ENCODE measurements at regions not wholly inside any gene's neighbourhood (a gene's known extent, or its start where the extent isn't known, plus 50 kb on each side); places are given as distances from the start of the nearest gene placed in this dataset.

DNA sequence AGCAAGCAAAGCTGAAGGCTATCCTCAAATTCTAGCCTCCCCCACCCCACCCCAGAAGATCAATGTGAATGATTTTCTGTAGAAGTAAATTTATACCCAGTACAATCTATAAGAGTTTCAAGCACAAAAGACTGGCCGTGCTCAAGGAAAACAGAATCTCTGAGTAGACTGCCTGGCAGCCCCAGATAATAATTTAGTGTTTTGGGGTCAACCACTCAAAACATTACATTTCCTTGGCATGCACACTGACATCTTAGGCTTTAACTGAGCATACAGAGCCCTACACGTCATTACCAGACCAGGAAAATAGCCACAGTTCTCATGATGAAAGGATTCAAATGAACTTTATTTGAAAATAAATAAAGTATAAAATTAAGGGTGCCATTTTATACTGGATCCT, 376.5 kb downstream of the TBL1XR1 start:
- Mint-ChIP-seq H3K27ac (no peak overlapping the region), H3K36me3 (ENCODE audit: low read depth) (no peaks in the 10 kb centered on the region), H3K9me3 (no peaks in the 10 kb centered on the region), H3K4me3 (no peak overlapping the region), H3K4me1 (ENCODE audit: low read depth) (no peaks in the 10 kb centered on the region), H3K27me3 (peaks cover 3% of the 10 kb centered on the region)
- no peak for DNase-seq

DNA sequence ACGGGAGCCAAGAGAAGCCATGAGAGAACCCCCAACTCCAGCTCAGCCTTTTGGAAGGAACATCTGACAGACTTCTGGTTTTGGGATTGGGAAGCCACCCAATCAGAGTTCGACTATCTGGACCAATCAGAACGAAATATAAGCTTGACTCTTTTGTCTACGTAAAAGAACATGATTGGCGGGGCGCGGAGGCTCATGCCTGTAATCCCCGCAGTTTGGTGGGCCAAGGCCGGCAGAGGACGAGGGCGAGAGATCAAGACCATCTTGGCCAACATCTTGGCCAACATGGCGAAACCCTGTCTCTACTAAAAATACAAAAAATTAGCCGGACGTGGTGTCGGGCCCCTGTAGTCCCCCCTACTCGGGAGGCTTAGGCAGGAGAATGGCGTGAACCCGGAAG, 380.3 kb downstream of the TBL1XR1 start:
- H3K9me3 Mint-ChIP-seq: no peaks in the 10 kb centered on the region

DNA sequence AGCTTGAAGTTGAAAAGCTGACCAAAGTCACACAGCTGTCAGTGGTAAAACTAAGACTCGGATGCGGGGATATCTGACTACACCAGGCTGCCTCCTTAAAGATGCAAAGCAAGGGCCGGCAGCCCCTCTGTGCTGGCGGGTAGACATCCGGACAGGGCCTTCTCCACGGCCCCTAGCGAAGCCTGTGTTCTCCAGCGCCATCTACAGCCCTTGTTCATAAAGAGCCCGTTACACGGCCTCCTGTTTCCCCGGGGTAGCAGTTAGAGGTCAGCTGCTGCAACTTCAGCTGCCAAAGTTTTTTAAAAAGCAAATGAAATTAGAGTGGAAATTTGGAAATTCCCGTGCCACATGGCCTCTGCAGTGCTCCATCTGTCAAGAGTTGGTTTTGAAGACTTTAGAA, 383.0 kb downstream of the TBL1XR1 start:
- H3K9me3 Mint-ChIP-seq: no peaks in the 10 kb centered on the region
- no peaks in the 10 kb centered on the region for H3K36me3 Mint-ChIP-seq (ENCODE audit: low read depth)
- H3K27me3 Mint-ChIP-seq: peaks cover 16% of the 10 kb centered on the region
- no peak overlapping the region for H3K4me3 Mint-ChIP-seq
- no peak overlapping the region for H3K27ac Mint-ChIP-seq
- H3K4me1 Mint-ChIP-seq (ENCODE audit: low read depth): no peaks in the 10 kb centered on the region
- DNase-seq: no peak

More for the DNA sequence above, 380.3 kb downstream of the TBL1XR1 start:
- Mint-ChIP-seq H3K36me3 (ENCODE audit: low read depth) (no peaks in the 10 kb centered on the region), H3K4me1 (ENCODE audit: low read depth) (no peaks in the 10 kb centered on the region), H3K27me3 (peaks cover 19% of the 10 kb centered on the region), H3K27ac (no peak overlapping the region), H3K4me3 (no peak overlapping the region)
- DNase-seq: no peak

DNA sequence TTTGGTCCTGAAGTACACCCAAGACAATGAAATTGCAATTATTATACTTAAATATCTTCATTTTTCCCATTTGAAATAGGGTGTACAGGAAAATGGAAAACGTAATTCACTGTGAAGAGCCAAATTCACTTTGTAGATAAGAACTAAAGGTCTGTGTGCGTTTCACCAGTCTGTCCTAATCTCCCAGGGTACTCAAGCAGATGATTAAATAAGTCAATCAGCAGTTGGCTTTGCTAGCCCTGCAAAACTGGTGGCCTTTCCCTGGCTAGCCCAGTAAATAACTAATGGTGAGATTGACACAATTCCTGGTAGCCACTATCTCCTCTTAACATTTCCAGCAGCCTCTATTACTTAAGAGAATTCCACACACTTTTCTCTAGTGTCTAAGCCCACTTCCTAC, 389.3 kb downstream of the TBL1XR1 start:
- Mint-ChIP-seq H3K27me3 (no peaks in the 10 kb centered on the region), H3K4me1 (ENCODE audit: low read depth) (no peaks in the 10 kb centered on the region), H3K9me3 (no peaks in the 10 kb centered on the region), H3K4me3 (no peak overlapping the region), H3K36me3 (ENCODE audit: low read depth) (no peaks in the 10 kb centered on the region), H3K27ac (no peak overlapping the region)
- no peak for DNase-seq

DNA sequence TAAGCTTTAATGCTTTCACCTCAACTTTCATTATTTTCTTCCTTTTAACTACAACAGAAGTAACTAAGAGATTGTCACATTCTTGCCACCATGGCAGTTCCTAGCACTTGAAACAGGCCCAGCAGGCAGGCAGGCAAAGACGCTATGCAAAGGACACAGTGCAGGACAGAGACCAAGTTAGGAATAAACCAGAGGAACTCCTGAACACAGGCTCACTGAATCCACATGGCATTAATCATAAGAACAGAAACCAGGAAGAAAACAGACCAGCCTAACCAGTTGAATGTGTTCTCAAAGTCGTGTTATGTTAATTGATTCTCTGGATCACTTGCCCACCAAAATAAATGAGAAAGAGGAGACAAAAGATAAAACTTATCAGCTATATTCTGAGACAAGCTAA, 397.6 kb downstream of the TBL1XR1 start:
- Mint-ChIP-seq H3K9me3 (no peaks in the 10 kb centered on the region), H3K27me3 (peaks cover 7% of the 10 kb centered on the region), H3K36me3 (ENCODE audit: low read depth) (no peaks in the 10 kb centered on the region), H3K4me1 (ENCODE audit: low read depth) (no peaks in the 10 kb centered on the region), H3K4me3 (no peak overlapping the region), H3K27ac (no peak overlapping the region)
- no peak for DNase-seq

DNA sequence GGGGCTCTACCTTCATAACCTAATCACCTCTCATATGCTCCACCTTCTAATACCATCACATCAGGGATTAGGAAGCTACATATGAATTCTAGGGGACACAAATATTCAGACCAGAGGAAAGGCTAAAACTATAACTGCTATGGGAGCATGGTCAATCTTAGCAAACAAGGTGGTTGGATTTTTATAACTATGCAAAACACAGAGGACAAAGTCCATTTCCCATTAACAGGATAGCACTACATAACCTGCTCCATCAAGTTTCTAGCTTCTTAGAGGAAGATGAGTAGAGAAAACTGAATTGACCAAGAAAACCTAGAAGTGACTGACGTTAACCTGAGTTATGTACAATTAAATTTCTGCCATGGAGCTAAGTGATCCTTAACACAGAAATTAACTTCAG, 398.6 kb downstream of the TBL1XR1 start:
- H3K36me3 Mint-ChIP-seq (ENCODE audit: low read depth): no peaks in the 10 kb centered on the region
- H3K4me3 Mint-ChIP-seq: no peak overlapping the region
- H3K9me3 Mint-ChIP-seq: no peaks in the 10 kb centered on the region
- H3K4me1 Mint-ChIP-seq (ENCODE audit: low read depth): no peaks in the 10 kb centered on the region
- peaks cover 7% of the 10 kb centered on the region for H3K27me3 Mint-ChIP-seq
- no peak for DNase-seq
- H3K27ac Mint-ChIP-seq: no peak overlapping the region

DNA sequence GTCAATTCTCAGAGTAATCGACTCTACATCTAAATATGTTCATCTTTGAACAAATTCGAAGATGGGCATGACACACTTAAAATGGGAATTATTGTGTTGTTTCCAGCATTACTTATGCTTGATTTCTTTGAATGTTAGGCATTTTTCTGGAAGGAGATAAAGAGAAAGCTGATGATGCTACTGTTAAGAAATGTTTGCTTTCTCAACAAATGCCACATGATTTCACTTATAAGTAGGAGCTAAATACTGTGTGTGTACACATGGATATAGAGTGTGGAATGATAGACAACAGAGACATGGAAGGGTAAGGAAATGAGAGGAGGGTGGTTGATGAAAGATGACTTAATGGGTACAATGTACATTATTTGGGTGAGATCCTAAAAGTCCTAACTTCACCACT, 400.9 kb downstream of the TBL1XR1 start:
- Mint-ChIP-seq H3K36me3 (ENCODE audit: low read depth) (no peaks in the 10 kb centered on the region), H3K4me3 (no peak overlapping the region), H3K27me3 (peaks cover 7% of the 10 kb centered on the region), H3K27ac (no peak overlapping the region), H3K4me1 (ENCODE audit: low read depth) (no peaks in the 10 kb centered on the region), H3K9me3 (no peaks in the 10 kb centered on the region)
- DNase-seq: no peak

DNA sequence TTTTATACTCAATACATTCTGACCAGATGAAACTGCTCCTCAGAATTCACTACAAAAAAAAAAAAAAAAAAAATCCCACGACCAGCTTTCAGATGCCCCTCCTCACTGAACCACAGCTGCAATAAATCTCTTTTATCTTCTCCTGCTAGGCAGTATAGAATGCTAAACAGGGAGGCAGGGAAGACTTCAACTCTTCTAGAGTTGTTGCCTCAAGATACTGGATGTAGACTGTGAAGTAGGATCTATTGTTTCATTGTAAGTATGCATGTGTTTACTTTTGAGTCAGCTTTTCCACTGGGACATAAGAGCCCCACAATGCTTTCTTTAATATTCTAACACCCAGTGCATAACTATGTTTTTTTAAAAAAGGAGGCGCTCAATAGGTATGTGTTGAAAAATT, 401.4 kb downstream of the TBL1XR1 start:
- no peak for DNase-seq
- peaks cover 7% of the 10 kb centered on the region for H3K27me3 Mint-ChIP-seq
- H3K36me3 Mint-ChIP-seq (ENCODE audit: low read depth): no peaks in the 10 kb centered on the region
- no peaks in the 10 kb centered on the region for H3K9me3 Mint-ChIP-seq
- no peak overlapping the region for H3K27ac Mint-ChIP-seq
- H3K4me1 Mint-ChIP-seq (ENCODE audit: low read depth): no peaks in the 10 kb centered on the region
- no peak overlapping the region for H3K4me3 Mint-ChIP-seq

DNA sequence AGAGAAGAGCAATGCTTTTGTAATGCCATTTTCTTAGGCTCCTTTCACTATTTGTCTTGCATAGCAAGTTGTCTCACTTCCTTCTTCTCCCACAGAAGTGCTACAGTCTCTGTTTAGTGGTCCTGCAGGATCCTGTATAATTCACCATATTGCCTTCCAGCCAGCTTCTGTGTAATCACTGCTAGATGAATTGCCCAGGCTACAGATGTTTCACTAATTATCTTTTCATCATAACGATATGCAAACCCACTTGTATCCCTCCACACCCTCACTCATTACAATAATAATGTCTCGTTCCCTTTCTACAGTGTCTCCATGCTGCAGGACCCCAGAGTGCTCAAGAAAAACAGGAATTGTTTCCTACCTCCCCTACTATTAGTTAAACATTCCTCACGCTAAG, 402.9 kb downstream of the TBL1XR1 start:
- Mint-ChIP-seq H3K36me3 (ENCODE audit: low read depth) (no peaks in the 10 kb centered on the region), H3K9me3 (no peaks in the 10 kb centered on the region), H3K4me3 (no peak overlapping the region), H3K27ac (no peak overlapping the region), H3K4me1 (ENCODE audit: low read depth) (no peaks in the 10 kb centered on the region), H3K27me3 (peaks cover 4% of the 10 kb centered on the region)
- no peak for DNase-seq

DNA sequence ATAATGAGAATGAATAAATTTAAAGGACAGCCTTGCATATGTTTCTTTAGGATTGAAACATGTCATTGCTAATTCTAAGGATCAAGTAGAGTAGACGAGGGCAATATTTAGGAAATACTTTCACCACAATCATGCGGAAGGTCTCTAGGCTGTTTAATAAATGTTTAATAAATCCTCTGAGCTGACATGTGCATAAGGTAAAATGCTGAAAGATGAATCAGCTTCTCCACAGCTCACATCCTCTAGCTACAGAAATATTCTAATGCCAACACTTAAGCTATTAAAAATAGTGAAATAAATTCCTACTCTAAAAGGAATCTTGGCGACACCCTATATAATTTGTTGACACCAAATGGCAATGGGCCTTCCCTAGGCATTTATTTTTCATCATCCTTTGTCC, 407.3 kb downstream of the TBL1XR1 start:
- no peak overlapping the region for H3K4me3 Mint-ChIP-seq
- no peaks in the 10 kb centered on the region for H3K9me3 Mint-ChIP-seq
- H3K36me3 Mint-ChIP-seq (ENCODE audit: low read depth): no peaks in the 10 kb centered on the region
- no peaks in the 10 kb centered on the region for H3K4me1 Mint-ChIP-seq (ENCODE audit: low read depth)
- no peak overlapping the region for H3K27ac Mint-ChIP-seq
- DNase-seq: no peak
- H3K27me3 Mint-ChIP-seq: peaks cover 4% of the 10 kb centered on the region

DNA sequence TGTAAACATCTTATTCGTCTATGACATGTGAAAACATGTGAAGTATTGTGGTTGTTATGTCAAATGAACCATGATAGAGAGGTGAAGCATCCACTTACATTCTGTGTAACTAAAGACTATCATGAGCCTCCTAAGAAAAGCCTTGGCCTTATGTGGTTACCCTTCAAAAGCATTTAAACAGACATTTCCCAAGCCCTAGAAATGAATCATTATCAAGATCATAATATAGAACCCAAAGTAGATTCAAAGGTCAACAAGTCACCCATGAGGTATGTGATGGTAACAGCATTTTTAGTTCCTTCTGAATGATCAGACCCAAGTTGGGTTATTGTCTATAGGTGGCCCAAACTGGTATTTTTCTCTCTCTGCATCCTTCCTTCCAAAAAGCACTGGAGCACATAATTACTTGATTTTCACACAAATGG, 408.0 kb downstream of the TBL1XR1 start:
- Mint-ChIP-seq H3K36me3 (ENCODE audit: low read depth) (no peaks in the 10 kb centered on the region), H3K4me1 (ENCODE audit: low read depth) (no peaks in the 10 kb centered on the region), H3K27me3 (peaks cover 4% of the 10 kb centered on the region), H3K27ac (no peak overlapping the region), H3K4me3 (no peak overlapping the region), H3K9me3 (no peaks in the 10 kb centered on the region)
- no peak for DNase-seq

DNA sequence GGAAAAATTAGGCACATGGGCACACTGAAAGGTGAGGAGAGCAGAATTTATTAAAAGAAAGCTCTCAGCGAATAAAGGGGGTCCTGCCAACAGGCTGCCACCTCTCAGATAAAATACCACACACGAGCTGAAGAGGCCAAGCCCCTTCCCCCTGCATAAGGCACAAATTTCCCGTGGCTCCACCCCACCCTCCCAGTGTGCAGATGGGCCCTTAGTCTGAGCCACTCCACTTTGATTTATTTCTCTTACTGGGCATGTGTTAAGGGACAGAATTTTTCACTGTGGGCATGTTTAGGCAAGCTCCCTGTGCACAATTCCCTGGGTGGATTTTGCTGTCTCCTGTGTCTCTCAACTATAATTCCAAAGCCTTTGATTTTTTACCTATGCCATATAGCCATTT, 409.8 kb downstream of the TBL1XR1 start:
- Mint-ChIP-seq H3K4me3 (no peak overlapping the region), H3K36me3 (ENCODE audit: low read depth) (no peaks in the 10 kb centered on the region), H3K27ac (no peak overlapping the region), H3K9me3 (no peaks in the 10 kb centered on the region), H3K4me1 (ENCODE audit: low read depth) (no peaks in the 10 kb centered on the region), H3K27me3 (peaks cover 4% of the 10 kb centered on the region)
- DNase-seq: no peak

DNA sequence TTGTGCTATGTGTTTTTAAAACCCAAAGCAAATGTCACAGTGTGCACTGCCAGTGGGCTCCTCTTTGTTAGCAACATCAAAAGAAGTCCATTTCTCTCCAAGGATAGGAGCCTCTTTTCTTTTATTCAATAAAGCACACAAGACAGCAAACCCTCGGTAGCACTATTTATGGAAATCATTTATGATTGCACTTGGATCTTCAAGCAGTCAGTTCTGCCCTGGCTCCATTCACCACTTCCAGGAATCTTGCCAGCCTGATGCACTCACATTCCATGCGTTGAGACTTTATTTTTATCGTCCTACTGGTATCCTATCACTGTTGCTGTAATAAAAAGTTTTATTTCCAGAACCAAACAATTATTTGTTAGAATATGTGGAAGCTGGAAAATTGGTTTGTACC, 412.1 kb downstream of the TBL1XR1 start:
- Mint-ChIP-seq H3K4me1 (ENCODE audit: low read depth) (no peaks in the 10 kb centered on the region), H3K36me3 (ENCODE audit: low read depth) (no peaks in the 10 kb centered on the region)

DNA sequence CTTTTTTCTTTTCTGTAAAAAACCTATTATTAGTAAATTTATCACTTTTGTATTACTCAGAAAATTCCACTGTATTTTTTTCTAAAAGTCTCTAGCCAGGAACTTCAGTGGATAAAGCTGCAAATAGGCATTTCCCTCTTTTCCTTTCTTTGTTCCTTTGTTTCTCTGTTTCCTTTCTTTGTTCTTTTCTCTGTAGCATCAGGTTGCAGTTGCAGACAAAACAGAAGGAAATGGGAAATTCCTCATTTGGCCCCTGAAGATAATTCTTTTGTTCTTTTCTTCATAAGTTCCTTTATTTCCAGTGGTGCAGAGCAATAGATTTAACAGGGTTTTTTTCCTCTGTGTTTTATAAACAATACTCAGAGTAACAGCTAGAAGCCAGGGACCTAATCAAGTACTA, 416.5 kb downstream of the TBL1XR1 start:
- H3K36me3 Mint-ChIP-seq (ENCODE audit: low read depth): no peaks in the 10 kb centered on the region
- no peak overlapping the region for H3K4me3 Mint-ChIP-seq
- H3K9me3 Mint-ChIP-seq: no peaks in the 10 kb centered on the region
- peaks cover 3% of the 10 kb centered on the region for H3K27me3 Mint-ChIP-seq
- no peak for DNase-seq
- H3K4me1 Mint-ChIP-seq (ENCODE audit: low read depth): no peaks in the 10 kb centered on the region
- no peak overlapping the region for H3K27ac Mint-ChIP-seq

More for the DNA sequence above, 412.1 kb downstream of the TBL1XR1 start:
- no peak overlapping the region for H3K27ac Mint-ChIP-seq
- H3K9me3 Mint-ChIP-seq: no peaks in the 10 kb centered on the region
- H3K27me3 Mint-ChIP-seq: peaks cover 4% of the 10 kb centered on the region
- no peak for DNase-seq
- no peak overlapping the region for H3K4me3 Mint-ChIP-seq

DNA sequence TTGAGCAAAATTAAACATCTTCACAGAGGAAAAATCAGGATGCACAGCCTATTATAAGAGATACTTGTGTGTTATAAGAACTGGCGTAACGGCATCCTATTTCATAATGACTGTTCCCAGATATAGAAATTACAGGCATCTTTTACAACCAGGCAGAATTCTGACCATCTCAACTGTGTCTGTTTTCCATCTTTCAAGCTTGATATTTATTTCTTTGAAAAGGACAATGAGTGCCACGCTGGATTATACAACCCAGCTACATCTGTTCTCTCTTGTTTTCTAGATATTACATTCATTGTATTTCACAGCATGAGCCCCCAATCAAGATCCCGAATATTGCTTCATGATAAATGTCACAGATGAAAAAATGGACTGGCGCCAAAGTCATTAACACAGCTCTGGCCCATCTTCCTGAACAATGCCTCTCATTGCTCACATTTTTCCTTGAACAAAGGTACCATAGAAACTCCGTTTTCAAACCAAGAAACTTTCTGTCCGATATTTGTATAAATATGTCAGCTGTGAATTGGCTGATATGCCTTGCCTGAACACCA, 420.6 kb downstream of the TBL1XR1 start:
- Mint-ChIP-seq H3K27ac (no peak overlapping the region), H3K36me3 (ENCODE audit: low read depth) (no peaks in the 10 kb centered on the region), H3K9me3 (peaks cover 7% of the 10 kb centered on the region), H3K27me3 (no peaks in the 10 kb centered on the region), H3K4me3 (no peak overlapping the region), H3K4me1 (ENCODE audit: low read depth) (no peaks in the 10 kb centered on the region)
- DNase-seq: no peak

DNA sequence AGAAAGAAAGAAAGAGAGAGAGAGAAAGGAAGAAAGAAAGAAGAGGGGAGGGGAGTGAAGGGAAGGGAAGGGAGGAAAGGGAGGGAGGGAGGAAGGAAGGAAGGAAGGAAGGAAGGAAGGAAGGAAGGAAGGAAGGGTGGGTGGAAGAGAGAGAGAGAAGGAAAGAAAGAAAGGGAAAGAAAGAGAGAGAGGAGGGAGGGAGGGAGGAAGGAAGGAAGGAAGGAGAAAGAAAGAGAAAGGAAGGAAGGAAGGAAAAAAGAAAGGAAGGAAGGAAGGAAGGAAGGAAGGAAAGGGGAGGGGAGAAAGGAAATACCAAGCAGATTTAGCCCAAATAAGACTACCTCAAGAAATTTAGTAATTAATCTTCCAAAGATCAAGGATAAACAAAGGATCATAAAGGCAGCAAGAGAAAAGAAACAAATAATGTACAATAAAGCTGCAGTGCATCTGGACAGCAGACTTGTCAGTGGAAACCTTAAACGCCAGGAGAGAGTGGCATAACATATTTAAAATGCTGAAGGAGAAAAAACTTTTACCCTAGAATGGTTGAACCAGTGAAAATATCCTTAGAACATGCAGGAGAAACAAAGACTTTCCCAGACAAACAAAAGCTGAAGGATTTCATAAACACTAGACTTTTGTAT, 427.6 kb downstream of the TBL1XR1 start:
- H3K36me3 Mint-ChIP-seq (ENCODE audit: low read depth): no peaks in the 10 kb centered on the region
- no peak overlapping the region for H3K4me3 Mint-ChIP-seq
- H3K9me3 Mint-ChIP-seq: peaks cover 14% of the 10 kb centered on the region
- DNase-seq: no peak
- H3K27ac Mint-ChIP-seq: no peak overlapping the region
- no peaks in the 10 kb centered on the region for H3K27me3 Mint-ChIP-seq
- no peaks in the 10 kb centered on the region for H3K4me1 Mint-ChIP-seq (ENCODE audit: low read depth)
